ENCODE measurements at regions not wholly inside any gene's neighbourhood (a gene's known extent, or its start where the extent isn't known, plus 50 kb on each side); places are given as distances from the start of the nearest gene placed in this dataset.
"Not testable (repeated sequence)": the region's sequence is repeated elsewhere in the genome, so short reads cannot be mapped to it uniquely, and the experiment has no call there.

DNA sequence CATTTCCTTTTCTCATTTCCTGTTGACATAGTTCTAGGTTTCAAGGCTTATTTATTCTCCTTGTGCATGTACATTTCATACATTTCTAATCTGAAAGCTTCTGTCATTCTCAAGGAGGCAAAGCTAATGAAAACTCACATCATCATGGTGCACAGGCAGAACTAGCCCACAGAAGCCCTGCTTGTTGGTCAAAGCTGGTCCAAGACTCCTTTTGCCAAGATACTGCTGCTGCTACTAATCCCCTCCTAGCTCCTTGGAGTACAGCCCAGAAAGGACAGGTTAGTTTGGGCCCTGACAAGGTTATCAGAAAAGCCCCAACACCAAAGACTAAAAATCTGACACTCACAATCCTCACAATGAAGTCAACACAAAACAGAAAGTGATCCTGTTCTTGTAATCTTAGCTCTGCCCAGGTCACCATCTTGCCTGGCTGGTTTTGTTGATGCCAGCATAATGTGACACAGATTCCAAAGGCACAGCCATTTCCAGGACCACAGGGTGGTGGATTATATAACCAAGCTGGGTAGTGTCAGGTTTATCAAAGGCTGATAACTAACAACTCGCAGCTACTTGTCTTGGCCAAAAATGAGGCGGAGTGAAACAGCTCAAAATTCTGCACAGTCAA, 417.4 kb downstream of the NDFIP2 start:
- Mint-ChIP-seq H3K9me3 (peaks cover 17% of the 10 kb centered on the region), H3K4me1 (no peaks in the 10 kb centered on the region), H3K27me3 (ENCODE audit: low read depth) (no peaks in the 10 kb centered on the region), H3K27ac (no peak overlapping the region), H3K4me3 (no peak overlapping the region), H3K36me3 (peaks cover 1% of the 10 kb centered on the region)
- DNase-seq (ENCODE audit: low spot score in 2 of 2, unreplicated experiment in 2 of 2), result no peak
- TF ChIP-seq, protein P1, sequence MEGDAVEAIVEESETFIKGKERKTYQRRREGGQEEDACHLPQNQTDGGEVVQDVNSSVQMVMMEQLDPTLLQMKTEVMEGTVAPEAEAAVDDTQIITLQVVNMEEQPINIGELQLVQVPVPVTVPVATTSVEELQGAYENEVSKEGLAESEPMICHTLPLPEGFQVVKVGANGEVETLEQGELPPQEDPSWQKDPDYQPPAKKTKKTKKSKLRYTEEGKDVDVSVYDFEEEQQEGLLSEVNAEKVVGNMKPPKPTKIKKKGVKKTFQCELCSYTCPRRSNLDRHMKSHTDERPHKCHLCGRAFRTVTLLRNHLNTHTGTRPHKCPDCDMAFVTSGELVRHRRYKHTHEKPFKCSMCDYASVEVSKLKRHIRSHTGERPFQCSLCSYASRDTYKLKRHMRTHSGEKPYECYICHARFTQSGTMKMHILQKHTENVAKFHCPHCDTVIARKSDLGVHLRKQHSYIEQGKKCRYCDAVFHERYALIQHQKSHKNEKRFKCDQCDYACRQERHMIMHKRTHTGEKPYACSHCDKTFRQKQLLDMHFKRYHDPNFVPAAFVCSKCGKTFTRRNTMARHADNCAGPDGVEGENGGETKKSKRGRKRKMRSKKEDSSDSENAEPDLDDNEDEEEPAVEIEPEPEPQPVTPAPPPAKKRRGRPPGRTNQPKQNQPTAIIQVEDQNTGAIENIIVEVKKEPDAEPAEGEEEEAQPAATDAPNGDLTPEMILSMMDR (IDR thresholded peaks at IDR 0.05; ENCODE audit: unreplicated experiment), result no peak

DNA sequence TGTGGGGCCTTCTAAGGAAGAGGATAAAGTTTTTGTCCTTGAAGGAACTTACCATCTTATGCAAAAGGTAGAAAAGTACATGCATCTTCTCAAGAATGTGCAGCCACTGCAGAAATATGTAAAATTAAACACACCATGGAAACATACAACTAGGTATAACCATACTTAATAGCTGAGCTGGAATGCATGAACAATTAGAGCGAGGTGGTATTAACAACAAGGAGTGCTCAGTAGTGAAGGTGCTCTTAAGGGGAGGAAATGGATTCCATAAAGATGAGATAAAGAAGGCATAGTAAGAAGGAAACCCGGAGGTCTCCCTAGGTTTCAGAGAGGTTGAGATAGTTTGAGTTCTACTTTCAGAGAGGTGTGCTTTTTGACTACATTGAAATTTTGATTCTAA, 415.9 kb downstream of the NDFIP2 start:
- peaks cover 1% of the 10 kb centered on the region for H3K36me3 Mint-ChIP-seq
- no peak overlapping the region for H3K27ac Mint-ChIP-seq

DNA sequence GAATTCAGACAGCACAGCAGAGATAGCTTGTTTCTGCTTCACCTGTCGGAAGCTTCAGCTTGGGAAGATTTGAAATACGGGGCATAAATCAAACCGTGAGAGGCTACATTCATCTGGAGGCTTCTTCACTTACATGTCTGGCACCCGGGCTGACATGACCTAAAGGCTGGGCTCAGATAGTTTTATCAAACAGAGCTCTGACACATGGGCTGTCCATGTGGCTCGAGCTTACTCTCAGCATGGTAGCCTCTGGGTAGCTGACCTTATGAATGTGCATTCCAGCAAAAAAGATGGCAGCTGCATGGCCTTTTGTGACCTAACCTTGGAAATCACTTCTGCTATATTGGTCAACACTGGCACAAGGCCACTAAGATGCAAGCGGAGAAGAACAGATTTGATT, 414.5 kb downstream of the NDFIP2 start:
- peaks cover 4% of the 10 kb centered on the region for H3K36me3 Mint-ChIP-seq
- H3K27ac Mint-ChIP-seq, result no peak overlapping the region
- no peaks in the 10 kb centered on the region for H3K4me1 Mint-ChIP-seq
- H3K27me3 Mint-ChIP-seq (ENCODE audit: low read depth), result no peaks in the 10 kb centered on the region
- no peak for DNase-seq (ENCODE audit: low spot score in 2 of 2, unreplicated experiment in 2 of 2)
- H3K4me3 Mint-ChIP-seq, result no peak overlapping the region
- H3K9me3 Mint-ChIP-seq, result peaks cover 21% of the 10 kb centered on the region
- TF ChIP-seq, protein P1 (IDR thresholded peaks at IDR 0.05; ENCODE audit: unreplicated experiment), result no peak

More for the DNA sequence above, 415.9 kb downstream of the NDFIP2 start:
- no peak for DNase-seq (ENCODE audit: low spot score in 2 of 2, unreplicated experiment in 2 of 2)
- TF ChIP-seq, protein P1 (IDR thresholded peaks at IDR 0.05; ENCODE audit: unreplicated experiment), result no peak
- H3K4me3 Mint-ChIP-seq, result no peak overlapping the region
- H3K27me3 Mint-ChIP-seq (ENCODE audit: low read depth), result no peaks in the 10 kb centered on the region
- no peaks in the 10 kb centered on the region for H3K4me1 Mint-ChIP-seq
- peaks cover 17% of the 10 kb centered on the region for H3K9me3 Mint-ChIP-seq

DNA sequence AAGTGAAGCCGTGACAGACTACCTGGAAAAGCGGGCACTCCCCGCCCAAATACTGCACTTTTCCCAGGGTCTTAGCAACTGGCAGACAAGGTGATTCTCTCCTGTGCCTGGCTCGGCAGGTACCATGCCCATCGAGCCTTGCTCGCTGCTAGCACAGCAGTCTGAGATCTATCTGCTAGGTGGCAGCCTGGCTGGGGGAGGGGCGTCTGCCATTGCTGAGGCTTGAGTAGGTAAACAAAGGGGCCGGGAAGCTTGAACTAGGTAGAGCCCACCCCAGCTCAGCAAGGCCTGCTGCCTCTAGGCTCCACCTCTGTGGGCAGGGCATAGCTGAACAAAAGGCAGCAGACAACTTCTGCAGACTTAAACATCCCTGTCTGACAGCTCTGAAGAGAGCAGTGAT, 406.3 kb downstream of the NDFIP2 start:
- not testable (repeated sequence) for H3K4me3 Mint-ChIP-seq; DNase-seq (ENCODE audit: low spot score in 2 of 2, unreplicated experiment in 2 of 2)

DNA sequence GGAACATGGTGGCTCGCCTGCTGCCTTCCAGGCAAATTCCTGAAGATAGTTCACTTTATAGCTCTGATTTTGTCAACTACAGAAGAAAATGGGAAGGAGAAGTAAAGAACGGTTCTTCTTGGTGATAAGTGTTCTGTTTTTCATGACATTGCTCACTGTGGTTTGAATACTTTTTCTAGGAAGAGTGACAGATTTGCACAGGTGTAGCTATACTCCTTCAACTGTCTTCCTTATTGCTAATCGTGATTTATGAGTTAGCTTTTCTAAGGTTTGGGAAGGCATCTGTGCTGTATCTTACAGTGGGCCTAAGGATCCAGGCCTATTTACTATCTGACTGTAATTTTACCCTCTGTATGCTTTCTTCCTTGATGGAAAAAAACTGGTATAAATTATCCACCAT, 405.6 kb downstream of the NDFIP2 start:
- H3K9me3 Mint-ChIP-seq, result peaks cover 31% of the 10 kb centered on the region
- peaks cover 3% of the 10 kb centered on the region for H3K36me3 Mint-ChIP-seq
- H3K27me3 Mint-ChIP-seq (ENCODE audit: low read depth), result no peaks in the 10 kb centered on the region
- H3K4me3 Mint-ChIP-seq, result no peak overlapping the region
- H3K27ac Mint-ChIP-seq, result no peak overlapping the region
- TF ChIP-seq, protein P1 (IDR thresholded peaks at IDR 0.05; ENCODE audit: unreplicated experiment), result no peak
- peaks cover 5% of the 10 kb centered on the region for H3K4me1 Mint-ChIP-seq
- no peak for DNase-seq (ENCODE audit: low spot score in 2 of 2, unreplicated experiment in 2 of 2)

More for the DNA sequence above, 406.3 kb downstream of the NDFIP2 start:
- not testable (repeated sequence) for H3K4me1 Mint-ChIP-seq; H3K27ac Mint-ChIP-seq; H3K36me3 Mint-ChIP-seq; H3K27me3 Mint-ChIP-seq (ENCODE audit: low read depth)
- H3K9me3 Mint-ChIP-seq, result peaks cover 32% of the 10 kb centered on the region

DNA sequence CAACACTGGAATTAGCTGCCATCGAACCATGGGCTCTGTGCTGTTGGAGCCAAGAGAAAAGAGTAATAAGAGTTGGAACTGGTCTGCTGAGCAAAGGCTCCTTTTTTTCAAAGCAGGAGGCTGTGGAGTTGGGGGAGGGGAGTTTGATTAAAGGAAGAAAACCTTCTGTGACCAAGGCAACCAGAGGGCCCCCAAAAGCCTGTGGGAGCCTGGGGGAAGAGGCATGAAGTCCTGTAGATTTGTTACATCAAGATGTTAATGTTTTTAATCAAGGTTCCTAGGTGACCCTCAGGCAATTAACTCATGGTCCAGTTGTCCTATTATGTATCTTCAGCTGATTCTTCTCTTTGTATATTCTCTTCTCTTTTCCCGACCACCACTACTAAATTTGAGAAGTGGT, 403.9 kb downstream of the NDFIP2 start:
- H3K36me3 Mint-ChIP-seq, result no peaks in the 10 kb centered on the region
- no peak overlapping the region for H3K4me3 Mint-ChIP-seq
- H3K27ac Mint-ChIP-seq, result no peak overlapping the region
- no peaks in the 10 kb centered on the region for H3K27me3 Mint-ChIP-seq (ENCODE audit: low read depth)
- H3K9me3 Mint-ChIP-seq, result peaks cover 14% of the 10 kb centered on the region
- TF ChIP-seq, protein P1 (IDR thresholded peaks at IDR 0.05; ENCODE audit: unreplicated experiment), result no peak
- peaks cover 5% of the 10 kb centered on the region for H3K4me1 Mint-ChIP-seq
- no peak for DNase-seq (ENCODE audit: low spot score in 2 of 2, unreplicated experiment in 2 of 2)
